Left lung (tissue), 4 donors: ENCODE measurements at regions not wholly inside any gene's neighbourhood (a gene's known extent, or its start where the extent isn't known, plus 50 kb on each side); places are given as distances from the start of the nearest gene placed in this dataset.

Experiments used
- ATAC-seq: fragments of 200-7000 bp; cut with Tn5 transposase; one replicate; pipeline ENCODE4 v1.9.1; 2020; ENCODE audit warnings: moderate library complexity
- DNase-seq, 4 donors: peaks; one replicate each; pipeline ENCODE4 v3.0.0-alpha.2; 2013 to 2020
- H3K27ac ChIP-seq, 2 donors: fragments of 200-600 bp; sonication (generic) in 1 of 2; one replicate each; pipeline versions ENCODE4 v1.5.0 to v1.8.0; 2020 to 2021
- H3K27me3 ChIP-seq, 2 donors: fragments of 200-600 bp; sonication (generic) in 1 of 2; one replicate each; pipeline versions ENCODE4 v1.5.0 to v1.8.0; 2020 to 2021
- H3K36me3 ChIP-seq, 2 donors: fragments of 200-600 bp; sonication (generic) in 1 of 2; one replicate each; pipeline versions ENCODE4 v1.5.0 to v1.8.0; 2020 to 2021
- H3K4me1 ChIP-seq, 2 donors: fragments of 200-600 bp; one replicate each; pipeline ENCODE4 v1.8.0; 2021
- H3K4me3 ChIP-seq, 2 donors: fragments of 200-600 bp; sonication (generic) in 1 of 2; one replicate each; pipeline versions ENCODE4 v1.5.0 to v1.8.0; 2020 to 2021; ENCODE audit warnings: mild to moderate bottlenecking in 1 of 2
- H3K9me3 ChIP-seq, 2 donors: fragments of 200-600 bp; sonication (generic) in 1 of 2; one replicate each; pipeline versions ENCODE4 v1.5.0 to v1.8.0; 2020 to 2021
- intact Hi-C, 2 donors: fragments of 100-400 bp; cut with DNase I; formaldehyde crosslinking; loops; one replicate each; pipeline versions ENCODE4 v1.11.2 to v1.14.2; 2022
- TF ChIP-seq, protein P1 (sequence below), 2 donors: fragments of 200-600 bp; sonication (generic) in 1 of 2; IDR thresholded peaks; one replicate each; pipeline versions ENCODE4 v1.5.0 to v1.8.0; 2021; ENCODE audit warnings: antibody characterized with exemption in 2 of 2
- donor health status: DM: no; HTN: yes; CAD: no.
- donor health status: DM: no; HTN: no; CAD: no.

DNA sequence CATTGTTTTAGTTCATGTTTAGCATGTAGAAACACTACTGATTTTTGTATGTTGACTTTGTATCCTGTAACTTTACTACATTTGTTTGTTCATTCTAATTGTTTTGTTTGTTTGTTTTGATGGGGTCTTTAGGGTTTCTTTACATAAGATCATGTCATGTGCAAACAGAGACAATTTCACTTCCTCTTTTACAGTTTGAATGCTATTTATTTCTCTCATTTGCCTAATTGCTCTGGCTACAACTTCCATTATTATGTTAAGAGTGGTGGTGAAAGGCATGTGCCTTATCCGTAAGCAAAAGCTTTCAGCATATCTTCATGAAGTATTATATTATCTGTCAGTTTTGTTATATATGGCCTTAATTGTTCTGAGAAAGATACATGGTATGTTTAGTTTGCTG is 571.1 kb downstream of the PCDH7 start:
- Histone ChIP-seq H3K4me3 (no peak overlapping the region), H3K27ac (no peak overlapping the region), H3K36me3 (no peaks in the 10 kb centered on the region), H3K9me3 (peaks cover 0 to 2% of the 10 kb centered on the region in 2 donors), H3K4me1 (no peaks in the 10 kb centered on the region), H3K27me3 (no peaks in the 10 kb centered on the region)
- intact Hi-C loops: no loop called here
- DNase-seq: peak in 1 of 4 donors; percentile 18
- TF ChIP-seq, protein P1, sequence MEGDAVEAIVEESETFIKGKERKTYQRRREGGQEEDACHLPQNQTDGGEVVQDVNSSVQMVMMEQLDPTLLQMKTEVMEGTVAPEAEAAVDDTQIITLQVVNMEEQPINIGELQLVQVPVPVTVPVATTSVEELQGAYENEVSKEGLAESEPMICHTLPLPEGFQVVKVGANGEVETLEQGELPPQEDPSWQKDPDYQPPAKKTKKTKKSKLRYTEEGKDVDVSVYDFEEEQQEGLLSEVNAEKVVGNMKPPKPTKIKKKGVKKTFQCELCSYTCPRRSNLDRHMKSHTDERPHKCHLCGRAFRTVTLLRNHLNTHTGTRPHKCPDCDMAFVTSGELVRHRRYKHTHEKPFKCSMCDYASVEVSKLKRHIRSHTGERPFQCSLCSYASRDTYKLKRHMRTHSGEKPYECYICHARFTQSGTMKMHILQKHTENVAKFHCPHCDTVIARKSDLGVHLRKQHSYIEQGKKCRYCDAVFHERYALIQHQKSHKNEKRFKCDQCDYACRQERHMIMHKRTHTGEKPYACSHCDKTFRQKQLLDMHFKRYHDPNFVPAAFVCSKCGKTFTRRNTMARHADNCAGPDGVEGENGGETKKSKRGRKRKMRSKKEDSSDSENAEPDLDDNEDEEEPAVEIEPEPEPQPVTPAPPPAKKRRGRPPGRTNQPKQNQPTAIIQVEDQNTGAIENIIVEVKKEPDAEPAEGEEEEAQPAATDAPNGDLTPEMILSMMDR (IDR thresholded peaks at IDR 0.05): no peak
- no peak for ATAC-seq

DNA sequence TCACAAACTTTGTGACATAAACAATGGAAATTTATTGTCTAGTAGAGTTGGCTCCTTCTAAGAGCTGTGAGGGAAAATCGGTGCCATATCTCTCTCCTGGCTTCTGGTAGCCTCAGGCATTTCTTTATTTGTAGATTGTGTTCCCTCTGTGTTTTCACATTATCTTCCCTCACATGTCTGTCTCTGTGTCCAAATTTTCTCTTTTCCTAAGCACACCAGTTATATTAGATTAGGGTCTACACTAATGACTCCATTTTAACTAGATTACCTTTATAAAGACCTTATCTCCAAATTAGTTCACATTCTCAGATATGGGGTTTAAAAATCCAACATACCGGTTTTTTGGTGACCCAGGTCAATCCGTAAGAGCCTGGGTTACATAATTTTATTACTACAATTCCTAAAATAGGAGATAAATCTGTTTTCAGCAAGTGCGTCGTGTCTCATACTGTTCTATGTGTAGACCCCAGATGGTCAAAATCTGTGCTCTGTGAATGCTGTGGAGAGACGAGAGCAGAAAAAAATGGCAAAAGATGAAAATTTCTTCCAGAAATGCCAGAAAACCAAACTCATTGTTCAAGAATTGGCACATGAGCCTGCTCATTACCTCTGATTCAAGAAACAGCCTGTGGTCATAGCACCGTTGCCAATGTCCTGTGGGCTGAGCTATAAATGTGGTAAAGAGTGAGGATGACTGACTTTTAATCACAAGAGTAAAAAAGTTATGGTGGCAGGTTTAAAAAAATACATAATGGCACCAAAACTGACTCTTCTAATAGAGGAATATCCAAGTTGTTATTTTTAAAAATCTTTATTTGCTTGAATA is 574.7 kb downstream of the PCDH7 start:
- ATAC-seq: no peak
- TF ChIP-seq, protein P1 (IDR thresholded peaks at IDR 0.05): no peak

DNA sequence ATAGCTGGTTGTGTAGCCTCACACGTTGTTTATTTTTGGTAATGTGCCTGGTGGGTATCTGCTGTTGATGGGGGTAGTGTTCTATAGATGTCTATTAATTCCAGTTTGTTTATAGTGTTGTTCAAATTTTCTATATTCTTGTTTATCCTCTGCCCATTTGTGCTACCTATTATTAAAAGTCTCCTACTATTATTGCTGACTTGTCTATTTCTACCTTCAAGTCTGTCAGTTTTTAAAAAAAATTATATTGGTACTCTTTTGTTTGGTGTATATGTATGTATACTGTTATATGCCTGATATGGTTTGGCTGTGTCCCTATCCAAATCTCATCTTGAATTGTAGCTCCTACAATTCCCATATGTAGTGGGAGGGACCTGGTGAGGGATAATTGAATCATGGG is 578.6 kb downstream of the PCDH7 start:
- DNase-seq: no peak
- Histone ChIP-seq H3K4me3 (no peak overlapping the region), H3K27me3 (no peaks in the 10 kb centered on the region), H3K4me1 (no peaks in the 10 kb centered on the region), H3K36me3 (no peaks in the 10 kb centered on the region), H3K27ac (no peak overlapping the region), H3K9me3 (no peaks in the 10 kb centered on the region)
- TF ChIP-seq, protein P1 (IDR thresholded peaks at IDR 0.05): no peak
- intact Hi-C loops: no loop called here
- no peak for ATAC-seq

More for the DNA sequence above, 574.7 kb downstream of the PCDH7 start:
- intact Hi-C loops: no loop called here
- Histone ChIP-seq H3K9me3 (no peaks in the 10 kb centered on the region), H3K36me3 (no peaks in the 10 kb centered on the region), H3K27me3 (no peaks in the 10 kb centered on the region), H3K4me3 (no peak overlapping the region), H3K27ac (no peak overlapping the region), H3K4me1 (no peaks in the 10 kb centered on the region)
- no peak for DNase-seq

DNA sequence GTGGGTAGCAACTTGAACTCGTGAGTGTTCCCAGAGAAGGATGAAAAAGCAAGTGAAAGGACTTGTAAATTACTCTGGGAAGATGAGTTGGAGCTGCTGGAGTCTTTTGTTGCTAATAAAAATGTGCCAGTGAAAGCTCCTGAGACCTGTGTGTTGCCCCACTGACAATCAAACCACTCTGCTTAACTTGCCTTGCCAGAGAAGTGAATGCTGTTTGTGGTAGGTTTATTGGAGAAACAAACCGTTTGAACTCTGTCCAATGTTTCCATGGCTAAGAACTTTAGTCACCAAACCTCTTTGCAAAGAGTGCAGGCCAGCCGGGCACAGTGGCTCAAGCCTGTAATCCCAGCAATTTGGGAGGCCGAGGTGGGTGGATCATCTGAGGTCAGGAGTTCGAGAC is 586.9 kb downstream of the PCDH7 start:
- DNase-seq (peak in 1 of 4 donors; percentile 18), ATAC-seq (no peak)
- no peaks in the 10 kb centered on the region for H3K4me1 ChIP-seq
- H3K4me3 ChIP-seq: no peak overlapping the region
- H3K9me3 ChIP-seq: no peaks in the 10 kb centered on the region
- TF ChIP-seq, protein P1 (IDR thresholded peaks at IDR 0.05): no peak
- intact Hi-C loops: no loop called here
- H3K27me3 ChIP-seq: no peaks in the 10 kb centered on the region
- H3K27ac ChIP-seq: no peak overlapping the region
- no peaks in the 10 kb centered on the region for H3K36me3 ChIP-seq

DNA sequence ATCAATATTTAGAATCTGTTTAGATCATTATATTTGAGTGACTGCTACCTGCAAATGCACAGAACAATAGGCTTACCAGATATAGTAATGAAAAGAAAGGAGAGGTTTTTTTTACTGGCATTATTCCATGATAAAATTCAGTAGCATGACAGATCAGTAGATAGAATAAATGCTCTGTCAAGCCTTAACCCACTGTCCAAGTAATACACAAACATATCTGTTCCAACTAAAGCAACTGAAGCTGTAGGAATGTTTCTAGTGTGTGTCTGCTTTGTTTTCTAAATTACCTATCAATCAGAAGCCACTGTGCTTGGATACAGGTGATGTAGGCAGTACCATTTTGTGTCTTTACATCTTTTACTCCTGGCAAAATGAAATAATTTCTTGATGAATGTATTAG is 604.6 kb downstream of the PCDH7 start:
- TF ChIP-seq, protein P1 (IDR thresholded peaks at IDR 0.05): no peak
- H3K4me1 ChIP-seq: no peaks in the 10 kb centered on the region
- no peak for DNase-seq
- intact Hi-C loops: no loop called here
- H3K4me3 ChIP-seq: no peak overlapping the region
- no peak for ATAC-seq
- H3K9me3 ChIP-seq: no peaks in the 10 kb centered on the region
- H3K36me3 ChIP-seq: no peaks in the 10 kb centered on the region
- no peak overlapping the region for H3K27ac ChIP-seq
- H3K27me3 ChIP-seq: no peaks in the 10 kb centered on the region
